ENCODE measurements at regions not wholly inside any gene's neighbourhood (a gene's known extent, or its start where the extent isn't known, plus 50 kb on each side); places are given as distances from the start of the nearest gene placed in this dataset.

- Histone ChIP-seq H4K20me1 (ENCODE audit: insufficient read depth, low read length) (no peaks in the 10 kb centered on the region), H3K4me2 (ENCODE audit: low read depth, low read length) (no peak overlapping the region), H3K9me2 (replicated peaks; ENCODE audit: insufficient read depth, low read length) (no peaks in the 10 kb centered on the region), H3K4me1 (ENCODE audit: low read length) (no peaks in the 10 kb centered on the region), H3K27me3 (replicated peaks; ENCODE audit: insufficient read depth, low read length) (no peaks in the 10 kb centered on the region), H3F3A (ENCODE audit: insufficient read depth, low read length) (no peaks in the 10 kb centered on the region), H3K27ac (ENCODE audit: low read length) (no peak overlapping the region), H3K36me3 (replicated peaks; ENCODE audit: insufficient read depth, low read length) (no peaks in the 10 kb centered on the region), H3K9me3 (replicated peaks; ENCODE audit: insufficient read depth, low read length) (no peaks in the 10 kb centered on the region), H3K4me3 (ENCODE audit: low read length) (no peak overlapping the region), H2AFZ (ENCODE audit: low read length) (no peak overlapping the region), H3K9ac (ENCODE audit: low read length) (no peak overlapping the region), H3K79me2 (ENCODE audit: low read length) (no peaks in the 10 kb centered on the region)
- no peak for DNase-seq
- TF ChIP-seq EZH2 (optimal IDR thresholded peaks at IDR 0.05; ENCODE audit: low read depth, low read length), result no peak
- TF ChIP-seq EZH2phosphoT487 (IDR thresholded peaks at IDR 0.05; ENCODE audit: low read length), result no peak
- TF ChIP-seq CTCF (IDR thresholded peaks at IDR 0.05; ENCODE audit: low read length), result no peak
Measured at GRCh38 chr7:68793513-68793912, 804.8 kb upstream of the AUTS2 start.

- Histone ChIP-seq H3F3A (ENCODE audit: insufficient read depth, low read length) (no peaks in the 10 kb centered on the region), H3K4me1 (ENCODE audit: low read length) (no peaks in the 10 kb centered on the region), H2AFZ (ENCODE audit: low read length) (no peak overlapping the region), H3K9ac (ENCODE audit: low read length) (no peak overlapping the region), H3K4me3 (ENCODE audit: low read length) (no peak overlapping the region), H3K9me3 (replicated peaks; ENCODE audit: insufficient read depth, low read length) (no peaks in the 10 kb centered on the region), H3K4me2 (ENCODE audit: low read depth, low read length) (no peak overlapping the region), H4K20me1 (ENCODE audit: insufficient read depth, low read length) (no peaks in the 10 kb centered on the region), H3K36me3 (replicated peaks; ENCODE audit: insufficient read depth, low read length) (no peaks in the 10 kb centered on the region), H3K79me2 (ENCODE audit: low read length) (no peaks in the 10 kb centered on the region), H3K9me2 (replicated peaks; ENCODE audit: insufficient read depth, low read length) (no peaks in the 10 kb centered on the region), H3K27me3 (replicated peaks; ENCODE audit: insufficient read depth, low read length) (no peaks in the 10 kb centered on the region), H3K27ac (ENCODE audit: low read length) (no peak overlapping the region)
- TF ChIP-seq EZH2 (optimal IDR thresholded peaks at IDR 0.05; ENCODE audit: low read depth, low read length), result no peak
- TF ChIP-seq CTCF (IDR thresholded peaks at IDR 0.05; ENCODE audit: low read length), result no peak
- TF ChIP-seq EZH2phosphoT487 (IDR thresholded peaks at IDR 0.05; ENCODE audit: low read length), result no peak
- DNase-seq, result no peak
Measured at GRCh38 chr7:68800316-68800715, 798.0 kb upstream of the AUTS2 start.

- no peaks in the 10 kb centered on the region for H3F3A ChIP-seq (ENCODE audit: insufficient read depth, low read length)
- no peak overlapping the region for H3K27ac ChIP-seq (ENCODE audit: low read length)
- no peak for DNase-seq
- H3K9me2 ChIP-seq (replicated peaks; ENCODE audit: insufficient read depth, low read length), result no peaks in the 10 kb centered on the region
- no peaks in the 10 kb centered on the region for H3K36me3 ChIP-seq (replicated peaks; ENCODE audit: insufficient read depth, low read length)
- H3K27me3 ChIP-seq (replicated peaks; ENCODE audit: insufficient read depth, low read length), result no peaks in the 10 kb centered on the region
- no peaks in the 10 kb centered on the region for H3K79me2 ChIP-seq (ENCODE audit: low read length)
- no peak overlapping the region for H3K4me2 ChIP-seq (ENCODE audit: low read depth, low read length)
- H3K9me3 ChIP-seq (replicated peaks; ENCODE audit: insufficient read depth, low read length), result no peaks in the 10 kb centered on the region
- H3K9ac ChIP-seq (ENCODE audit: low read length), result no peak overlapping the region
- no peak for TF ChIP-seq CTCF (IDR thresholded peaks at IDR 0.05; ENCODE audit: low read length)
- no peaks in the 10 kb centered on the region for H4K20me1 ChIP-seq (ENCODE audit: insufficient read depth, low read length)
- no peaks in the 10 kb centered on the region for H3K4me1 ChIP-seq (ENCODE audit: low read length)
- H2AFZ ChIP-seq (ENCODE audit: low read length), result no peak overlapping the region
- no peak overlapping the region for H3K4me3 ChIP-seq (ENCODE audit: low read length)
Measured at GRCh38 chr7:68805159-68805558, 793.1 kb upstream of the AUTS2 start.

- no peak overlapping the region for H3K4me3 ChIP-seq (ENCODE audit: low read length)
- H3K27ac ChIP-seq (ENCODE audit: low read length), result no peak overlapping the region
- no peaks in the 10 kb centered on the region for H4K20me1 ChIP-seq (ENCODE audit: insufficient read depth, low read length)
- no peaks in the 10 kb centered on the region for H3K79me2 ChIP-seq (ENCODE audit: low read length)
- H3K27me3 ChIP-seq (replicated peaks; ENCODE audit: insufficient read depth, low read length), result no peaks in the 10 kb centered on the region
- H3F3A ChIP-seq (ENCODE audit: insufficient read depth, low read length), result no peaks in the 10 kb centered on the region
- H3K4me1 ChIP-seq (ENCODE audit: low read length), result no peaks in the 10 kb centered on the region
- H3K4me2 ChIP-seq (ENCODE audit: low read depth, low read length), result no peak overlapping the region
- no peak overlapping the region for H2AFZ ChIP-seq (ENCODE audit: low read length)
- no peaks in the 10 kb centered on the region for H3K36me3 ChIP-seq (replicated peaks; ENCODE audit: insufficient read depth, low read length)
- TF ChIP-seq CTCF (IDR thresholded peaks at IDR 0.05; ENCODE audit: low read length), result no peak
- TF ChIP-seq EZH2 (optimal IDR thresholded peaks at IDR 0.05; ENCODE audit: low read depth, low read length), result no peak
- TF ChIP-seq EZH2phosphoT487 (IDR thresholded peaks at IDR 0.05; ENCODE audit: low read length), result no peak
- no peaks in the 10 kb centered on the region for H3K9me3 ChIP-seq (replicated peaks; ENCODE audit: insufficient read depth, low read length)
- DNase-seq, result no peak
- H3K9me2 ChIP-seq (replicated peaks; ENCODE audit: insufficient read depth, low read length), result no peaks in the 10 kb centered on the region
- no peak overlapping the region for H3K9ac ChIP-seq (ENCODE audit: low read length)
Measured at GRCh38 chr7:68807666-68808065, 790.6 kb upstream of the AUTS2 start.
